K562 (cell line): ENCODE measurements at regions not wholly inside any gene's neighbourhood (a gene's known extent, or its start where the extent isn't known, plus 50 kb on each side); places are given as distances from the start of the nearest gene placed in this dataset.

Source experiments
- ATAC-seq: fragments of 200-7000 bp; cut with Tn5 transposase; 3 replicates; pipeline ENCODE4 v1.9.1; 2020; ENCODE audit warnings: moderate library complexity
- BruUV-seq: library from RNA; stranded (reverse); fragments of 400-500 nt; replicated peaks from 2 replicates; lab custom pipeline; 2021; lab: Mats Ljungman, UMichigan
- CTCF ChIA-PET: fragments of 300-600 bp; formaldehyde crosslinking; extraction: SDS; loops from one replicate; lab custom pipeline; 2021; ENCODE audit warnings: low intra/inter-chr PET ratio; lab: Yijun Ruan, JAX
- POLR2A ChIA-PET: fragments of 300-600, 350-650 bp; sonication (Branson Sonifier 250); formaldehyde crosslinking; extraction: SDS; loops from one replicate; lab custom pipeline; 2021; ENCODE audit warnings: antibody characterized with exemption, inconsistent platforms; lab: Yijun Ruan, JAX
- DNase-seq, 4 experiments: peaks; one replicate each; pipeline versions ENCODE4 v3.0.0 to v3.0.0-alpha.2; 2011 to 2018; ENCODE audit warnings: low spot score in 3 of 4, mixed read lengths in 3 of 4; ENCODE audit errors: extremely low read depth in 1 of 4
- FAIRE-seq: peaks from 2 replicates; lab custom pipeline; 2011; peaks lifted over from hg19 to GRCh38; lab: Jason Lieb, UNC
- H2AFZ ChIP-seq: 2 replicates; pipeline ENCODE4 v1.6.0; 2011; ENCODE audit warnings: low read depth, low read length, control low read depth, inconsistent platforms
- H3K27ac ChIP-seq: fragments of 200-600 bp; 3 replicates; pipeline ENCODE4 v1.8.0; 2011; ENCODE audit warnings: low read depth, mild to moderate bottlenecking, control low read depth, inconsistent platforms, low read length, moderate library complexity, mixed read lengths; ENCODE audit errors: extremely low read depth
- H3K27me3 ChIP-seq, 2 experiments: fragments of 300-600 bp in 1 of 2; 2 replicates in 1 of 2; 3 replicates in 1 of 2; pipeline versions ENCODE4 v1.6.0 to v1.8.0; 2011; ENCODE audit warnings: inconsistent platforms in 2 of 2, low read length in 2 of 2, mild to moderate bottlenecking in 1 of 2, mixed read lengths in 1 of 2, moderate library complexity in 1 of 2; ENCODE audit not compliant: control insufficient read depth in 2 of 2, insufficient read depth in 2 of 2
- H3K36me3 ChIP-seq: fragments of 300-600 bp; 3 replicates; pipeline ENCODE4 v1.8.0; 2011; ENCODE audit warnings: mild to moderate bottlenecking, low read length, inconsistent platforms; ENCODE audit not compliant: control insufficient read depth, insufficient read depth
- H3K4me1 ChIP-seq, 2 experiments: fragments of 200-600 bp in 1 of 2; replicated peaks in 1 of 2; 2 replicates in 1 of 2; 3 replicates in 1 of 2; pipeline versions ENCODE4 v1.5.1 to v1.8.0; 2011; ENCODE audit warnings: inconsistent platforms in 2 of 2, low read length in 2 of 2, mild to moderate bottlenecking in 1 of 2, mixed read lengths in 1 of 2, moderate library complexity in 1 of 2; ENCODE audit not compliant: control insufficient read depth in 2 of 2, insufficient read depth in 2 of 2
- H3K4me2 ChIP-seq: 2 replicates; pipeline ENCODE4 v1.6.1; 2011; ENCODE audit warnings: low read length, control low read depth, inconsistent platforms, mixed read lengths; ENCODE audit not compliant: insufficient read depth
- H3K4me3 ChIP-seq: fragments of 200-600 bp; sonication (generic), shearing (Covaris generic); 2 replicates; pipeline ENCODE4 v1.5.1; 2016; ENCODE audit warnings: control low read depth, inconsistent platforms
- H3K79me2 ChIP-seq: fragments of 200-600 bp; 3 replicates; pipeline ENCODE4 v1.8.0; 2011; ENCODE audit warnings: low read length, inconsistent platforms; ENCODE audit not compliant: control insufficient read depth, insufficient read depth
- H3K9ac ChIP-seq, 2 experiments: 2 replicates each; pipeline versions ENCODE4 v1.6.0 to v1.6.1; 2011; ENCODE audit warnings: low read depth in 2 of 2, low read length in 2 of 2, control low read depth in 1 of 2, inconsistent platforms in 1 of 2, mild to moderate bottlenecking in 1 of 2, mixed read lengths in 1 of 2; ENCODE audit not compliant: insufficient read depth in 1 of 2
- H3K9me1 ChIP-seq: one replicate; pipeline ENCODE4 v1.6.0; 2011; ENCODE audit warnings: inconsistent platforms, mild to moderate bottlenecking, low read length, moderate library complexity; ENCODE audit not compliant: control insufficient read depth, insufficient read depth
- H3K9me3 ChIP-seq: replicated peaks from 2 replicates; pipeline ENCODE4 v1.5.1; 2011; ENCODE audit warnings: low read depth, low read length, inconsistent platforms; ENCODE audit not compliant: control insufficient read depth, insufficient read depth
- H4K20me1 ChIP-seq: replicated peaks from 2 replicates; pipeline ENCODE4 v1.6.1; 2011; ENCODE audit warnings: low read length, inconsistent platforms, mixed read lengths; ENCODE audit not compliant: control insufficient read depth, insufficient read depth
- CBX8 ChIP-seq: fragments of 200-600 bp; sonication (generic); IDR thresholded peaks from 2 replicates; pipeline ENCODE4 v1.6.1; 2012; ENCODE audit warnings: borderline replicate concordance, mixed run types, low read depth, mild to moderate bottlenecking, moderate library complexity, mixed read lengths, low read length, control low read depth, inconsistent platforms; ENCODE audit not compliant: poor library complexity, severe bottlenecking; ENCODE audit errors: extremely low read depth
- FOXP4 ChIP-seq: sonication (generic); formaldehyde crosslinking; IDR thresholded peaks from 2 replicates; pipeline ENCODE4 v1.8.0; 2022; ENCODE audit warnings: mild to moderate bottlenecking, missing genetic modification reagents, borderline replicate concordance
- MECOM ChIP-seq: fragments of 250-450 bp; sonication (Bioruptor Pico); IDR thresholded peaks from 2 replicates; pipeline ENCODE4 v1.8.0; 2022; ENCODE audit warnings: inconsistent platforms
- SP1 ChIP-seq: sonication (generic); formaldehyde crosslinking; IDR thresholded peaks from 2 replicates; pipeline ENCODE4 v1.8.1; 2022; ENCODE audit warnings: mild to moderate bottlenecking, missing genetic modification reagents
- ZNF561 ChIP-seq: fragments of 450-650 bp; formaldehyde crosslinking; conservative IDR thresholded peaks from 2 replicates; pipeline ENCODE4 v1.4.0; 2020; ENCODE audit warnings: mild to moderate bottlenecking, moderate library complexity
- ZNF75A ChIP-seq: fragments of 450-650 bp; formaldehyde crosslinking; IDR thresholded peaks from 2 replicates; pipeline ENCODE4 v1.4.0; 2020; ENCODE audit warnings: mild to moderate bottlenecking
- WGBS: fragments of 100-300 bp; shearing (Covaris generic); methylation state at CpG from one replicate; pipeline ENCODE4 v1.1.6; 2016; ENCODE audit warnings: low coverage, mixed read lengths; ENCODE audit not compliant: insufficient coverage; ENCODE audit errors: missing lambda C conversion rate; 5-methylcytosine and 5-hydroxymethylcytosine counted together
- in situ Hi-C: fragments of 300-500 bp; cut with MboI; formaldehyde crosslinking; loops from 4 replicates; pipeline ENCODE4 v1.15.0; 2018; ENCODE audit warnings: inconsistent platforms, mixed read lengths
- intact Hi-C: fragments of 100-400 bp; cut with micrococcal nuclease; formaldehyde crosslinking; loops from 2 replicates; pipeline ENCODE4 v1.14.2; 2022

DNA sequence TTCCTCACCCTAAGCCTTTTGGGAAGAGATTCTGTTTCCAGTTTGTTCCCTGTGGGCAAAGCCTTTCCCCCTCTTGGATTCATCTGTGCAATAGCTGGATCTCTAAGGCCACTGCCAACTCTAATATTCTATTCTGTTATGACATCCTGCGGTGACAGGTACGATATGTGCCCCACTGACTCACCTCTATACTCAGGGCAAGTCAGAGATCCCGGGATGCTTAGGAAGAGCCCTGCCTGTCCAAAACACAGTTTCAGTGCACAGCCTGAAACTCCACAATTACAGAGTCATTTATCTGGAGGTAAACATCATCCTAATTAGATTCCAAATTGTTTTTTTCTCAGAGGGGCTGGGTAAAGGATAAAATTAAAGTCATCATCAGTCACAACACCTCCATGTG is 190.2 kb downstream of the TFCP2L1 start:
- Histone ChIP-seq H3K4me2 (no peak overlapping the region), H3K4me3 (no peak overlapping the region), H3K9me1 (peaks cover 3% of the 10 kb centered on the region), H4K20me1 (peaks cover 4% of the 10 kb centered on the region; the same call in 1 of the 2 replicates), H3K9me3 (no peaks in the 10 kb centered on the region), H3K79me2 (no peaks in the 10 kb centered on the region), H2AFZ (no peak overlapping the region), H3K36me3 (no peaks in the 10 kb centered on the region), H3K9ac (no peak overlapping the region), H3K27ac (no peak overlapping the region), H3K4me1 (no peaks in the 10 kb centered on the region), H3K27me3 (peaks cover 2 to 29% of the 10 kb centered on the region in 2 experiments; a peak in 3 of 5 replicates)
- TF ChIP-seq ZNF75A (CRISPR knock-in tag) = no peak
- no peak for TF ChIP-seq FOXP4 (CRISPR knock-in tag)
- TF ChIP-seq MECOM (CRISPR knock-in tag) = no peak
- TF ChIP-seq ZNF561 (CRISPR knock-in tag) = no peak
- TF ChIP-seq SP1 (CRISPR knock-in tag) = no peak
- no peak for TF ChIP-seq CBX8
- intact Hi-C loops (loop anchor here (5.0 kb wide), 1 partner anchor 227 kb away; no protein-coding TSS in a partner anchor), in situ Hi-C loops (loop anchor here (10.0 to 25.0 kb wide), 2 partner anchors 230 to 692 kb away; no protein-coding TSS in a partner anchor)
- WGBS = 0% methylated on average over 3 of the region's 3 CpGs
- DNase-seq (no peak), ATAC-seq (no peak), FAIRE-seq (no peak)
- ChIA-PET CTCF (no interaction called here), POLR2A (no interaction called here)
- no TSS peak for BruUV-seq
